ENCODE measurements at regions not wholly inside any gene's neighbourhood (a gene's known extent, or its start where the extent isn't known, plus 50 kb on each side); places are given as distances from the start of the nearest gene placed in this dataset.

- H3K27me3 ChIP-seq (ENCODE audit: control insufficient read depth, insufficient read depth, low read length), result no peaks in the 10 kb centered on the region
- H3K4me1 ChIP-seq (ENCODE audit: control insufficient read depth, insufficient read depth, low read length), result no peaks in the 10 kb centered on the region
- no peak overlapping the region for H3K27ac ChIP-seq (ENCODE audit: low read depth, low read length)
- H3K36me3 ChIP-seq (ENCODE audit: control insufficient read depth, insufficient read depth, low read length), result peaks cover 21% of the 10 kb centered on the region
- H3K9ac ChIP-seq (ENCODE audit: low read length), result no peak overlapping the region
- H3K4me3 ChIP-seq (ENCODE audit: low read length), result no peak overlapping the region
Measured at GRCh38 chr7:130884437-130885417, 150.7 kb upstream of the KLF14 start.

- Histone ChIP-seq H3K9ac (ENCODE audit: low read length) (no peak overlapping the region), H3K27ac (ENCODE audit: low read depth, low read length) (no peak overlapping the region), H3K4me3 (ENCODE audit: low read length) (no peak overlapping the region), H3K27me3 (ENCODE audit: control insufficient read depth, insufficient read depth, low read length) (no peaks in the 10 kb centered on the region), H3K36me3 (ENCODE audit: control insufficient read depth, insufficient read depth, low read length) (peaks cover 25% of the 10 kb centered on the region), H3K4me1 (ENCODE audit: control insufficient read depth, insufficient read depth, low read length) (peaks cover 8% of the 10 kb centered on the region)
Measured at GRCh38 chr7:130886438-130887135, 152.6 kb upstream of the KLF14 start.

GRCh38 chr7:130887182-130887956 is 153.4 kb upstream of the KLF14 start:
- Histone ChIP-seq H3K4me3 (ENCODE audit: low read length) (no peak overlapping the region), H3K27ac (ENCODE audit: low read depth, low read length) (no peak overlapping the region), H3K36me3 (ENCODE audit: control insufficient read depth, insufficient read depth, low read length) (peaks cover 20% of the 10 kb centered on the region), H3K4me1 (ENCODE audit: control insufficient read depth, insufficient read depth, low read length) (peaks cover 8% of the 10 kb centered on the region), H3K27me3 (ENCODE audit: control insufficient read depth, insufficient read depth, low read length) (no peaks in the 10 kb centered on the region), H3K9ac (ENCODE audit: low read length) (no peak overlapping the region)

GRCh38 chr7:130887957-130888371 is 154.0 kb upstream of the KLF14 start:
- no peak overlapping the region for H3K4me3 ChIP-seq (ENCODE audit: low read length)
- no peak overlapping the region for H3K9ac ChIP-seq (ENCODE audit: low read length)
- H3K27ac ChIP-seq (ENCODE audit: low read depth, low read length), result no peak overlapping the region
- H3K27me3 ChIP-seq (ENCODE audit: control insufficient read depth, insufficient read depth, low read length), result no peaks in the 10 kb centered on the region
- H3K36me3 ChIP-seq (ENCODE audit: control insufficient read depth, insufficient read depth, low read length), result peaks cover 17% of the 10 kb centered on the region
- peaks cover 8% of the 10 kb centered on the region for H3K4me1 ChIP-seq (ENCODE audit: control insufficient read depth, insufficient read depth, low read length)

GRCh38 chr7:130888468-130888867 is 154.5 kb upstream of the KLF14 start:
- Histone ChIP-seq H3K27ac (ENCODE audit: low read depth, low read length) (no peak overlapping the region), H3K27me3 (ENCODE audit: control insufficient read depth, insufficient read depth, low read length) (no peaks in the 10 kb centered on the region), H3K36me3 (ENCODE audit: control insufficient read depth, insufficient read depth, low read length) (peaks cover 17% of the 10 kb centered on the region), H3K4me1 (ENCODE audit: control insufficient read depth, insufficient read depth, low read length) (peaks cover 8% of the 10 kb centered on the region), H3K9ac (ENCODE audit: low read length) (no peak overlapping the region), H3K4me3 (ENCODE audit: low read length) (no peak overlapping the region)

- H3K36me3 ChIP-seq (ENCODE audit: control insufficient read depth, insufficient read depth, low read length), result peaks cover 17% of the 10 kb centered on the region
- H3K4me1 ChIP-seq (ENCODE audit: control insufficient read depth, insufficient read depth, low read length), result peaks cover 8% of the 10 kb centered on the region
- H3K27ac ChIP-seq (ENCODE audit: low read depth, low read length), result peak overlapping the region; percentile 68
- no peak overlapping the region for H3K4me3 ChIP-seq (ENCODE audit: low read length)
- no peak overlapping the region for H3K9ac ChIP-seq (ENCODE audit: low read length)
- H3K27me3 ChIP-seq (ENCODE audit: control insufficient read depth, insufficient read depth, low read length), result no peaks in the 10 kb centered on the region
Measured at GRCh38 chr7:130890176-130891020, 156.4 kb upstream of the KLF14 start.

- Histone ChIP-seq H3K36me3 (ENCODE audit: control insufficient read depth, insufficient read depth, low read length) (peaks cover 17% of the 10 kb centered on the region), H3K27ac (ENCODE audit: low read depth, low read length) (peak overlapping the region; percentile 68), H3K4me3 (ENCODE audit: low read length) (no peak overlapping the region), H3K9ac (ENCODE audit: low read length) (no peak overlapping the region), H3K27me3 (ENCODE audit: control insufficient read depth, insufficient read depth, low read length) (no peaks in the 10 kb centered on the region), H3K4me1 (ENCODE audit: control insufficient read depth, insufficient read depth, low read length) (peaks cover 8% of the 10 kb centered on the region)
Measured at GRCh38 chr7:130891254-130892094, 157.5 kb upstream of the KLF14 start.

- Histone ChIP-seq H3K4me1 (ENCODE audit: control insufficient read depth, insufficient read depth, low read length) (peaks cover 8% of the 10 kb centered on the region), H3K9ac (ENCODE audit: low read length) (no peak overlapping the region), H3K27ac (ENCODE audit: low read depth, low read length) (no peak overlapping the region), H3K4me3 (ENCODE audit: low read length) (no peak overlapping the region), H3K27me3 (ENCODE audit: control insufficient read depth, insufficient read depth, low read length) (no peaks in the 10 kb centered on the region), H3K36me3 (ENCODE audit: control insufficient read depth, insufficient read depth, low read length) (peaks cover 12% of the 10 kb centered on the region)
Measured at GRCh38 chr7:130893441-130893894, 159.5 kb upstream of the KLF14 start.

GRCh38 chr7:130894146-130894908 is 160.3 kb upstream of the KLF14 start:
- Histone ChIP-seq H3K4me3 (ENCODE audit: low read length) (no peak overlapping the region), H3K9ac (ENCODE audit: low read length) (no peak overlapping the region), H3K27me3 (ENCODE audit: control insufficient read depth, insufficient read depth, low read length) (no peaks in the 10 kb centered on the region), H3K27ac (ENCODE audit: low read depth, low read length) (peak overlapping the region; percentile 51), H3K4me1 (ENCODE audit: control insufficient read depth, insufficient read depth, low read length) (peaks cover 8% of the 10 kb centered on the region), H3K36me3 (ENCODE audit: control insufficient read depth, insufficient read depth, low read length) (peaks cover 11% of the 10 kb centered on the region)

GRCh38 chr7:130894909-130895750 is 161.1 kb upstream of the KLF14 start:
- H3K27ac ChIP-seq (ENCODE audit: low read depth, low read length), result no peak overlapping the region
- no peaks in the 10 kb centered on the region for H3K27me3 ChIP-seq (ENCODE audit: control insufficient read depth, insufficient read depth, low read length)
- peaks cover 10% of the 10 kb centered on the region for H3K36me3 ChIP-seq (ENCODE audit: control insufficient read depth, insufficient read depth, low read length)
- peaks cover 8% of the 10 kb centered on the region for H3K4me1 ChIP-seq (ENCODE audit: control insufficient read depth, insufficient read depth, low read length)
- H3K4me3 ChIP-seq (ENCODE audit: low read length), result no peak overlapping the region
- no peak overlapping the region for H3K9ac ChIP-seq (ENCODE audit: low read length)
